ENCODE measurements at regions not wholly inside any gene's neighbourhood (a gene's known extent, or its start where the extent isn't known, plus 50 kb on each side); places are given as distances from the start of the nearest gene placed in this dataset.

DNA sequence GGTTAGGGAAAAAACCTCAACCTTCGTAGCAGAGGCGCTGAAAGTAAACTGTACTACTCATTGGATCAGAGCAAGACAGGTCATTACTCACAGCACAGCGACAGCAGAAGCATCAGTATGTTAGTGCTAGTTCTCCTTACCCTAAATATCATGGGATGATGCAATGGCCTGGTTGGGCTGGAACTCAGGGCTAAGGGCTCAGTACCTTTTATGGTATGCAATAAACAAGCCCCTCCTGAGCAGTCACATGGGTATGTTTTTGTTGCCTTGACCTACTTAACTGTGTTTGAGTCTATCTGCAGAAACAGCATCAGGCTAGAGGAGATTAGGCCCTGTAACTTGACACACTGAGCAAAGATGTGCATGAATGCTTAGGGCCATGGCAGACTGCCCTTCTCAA, 369.4 kb upstream of the IMPG1 start:
- 3% methylated on average over 2 of the region's 3 CpGs for WGBS (ENCODE audit: low lambda C conversion rate)
- ATAC-seq (no peak; the same call in 2 of the 3 replicates), FAIRE-seq (no peak), DNase-seq (ENCODE audit: low spot score) (no peak)
- H3K9me3 ChIP-seq (ENCODE audit: low read length) = no peaks in the 10 kb centered on the region
- no peaks in the 10 kb centered on the region for H4K20me1 ChIP-seq (ENCODE audit: insufficient read depth, low read length)
- intact Hi-C loops (cut with micrococcal nuclease; ENCODE audit: unreplicated experiment) = no loop called here
- no peaks in the 10 kb centered on the region for H3K4me1 ChIP-seq (ENCODE audit: insufficient read depth, low read length)
- POLR2A ChIA-PET = no interaction called here
- no peak overlapping the region for H3K27ac ChIP-seq (ENCODE audit: extremely low read length, insufficient read depth, low read length)
- H3K36me3 ChIP-seq (replicated peaks in 1 of 2; ENCODE audit: control insufficient read depth in 1 of 2, insufficient read depth in 2 of 2, low read length in 2 of 2) = no peaks in the 10 kb centered on the region
- CTCF ChIA-PET (ENCODE audit: low intra/inter-chr PET ratio, low total read pairs) = no interaction called here
- H3K4me3 ChIP-seq (replicated peaks in 1 of 3; ENCODE audit: insufficient read depth in 1 of 3, low read depth in 2 of 3, low read length in 3 of 3) = no peak overlapping the region
- H2AFZ ChIP-seq (ENCODE audit: low read length) = no peak overlapping the region
- no peaks in the 10 kb centered on the region for H3K27me3 ChIP-seq (ENCODE audit: control insufficient read depth in 1 of 2, insufficient read depth in 2 of 2, low read length in 2 of 2)
- no peak for TF ChIP-seq ZC3H4 (CRISPR knock-in tag; IDR thresholded peaks at IDR 0.05; ENCODE audit: borderline replicate concordance)
- TF ChIP-seq ZMYM2 (CRISPR knock-in tag; IDR thresholded peaks at IDR 0.05) = no peak
- TF ChIP-seq CBX1 (IDR thresholded peaks at IDR 0.05; ENCODE audit: low read depth) = no peak
- no peak for TF ChIP-seq NBN (conservative IDR thresholded peaks at IDR 0.05)
- TF ChIP-seq CEBPB (IDR thresholded peaks at IDR 0.05; ENCODE audit: borderline replicate concordance, low read depth, low read length) = 0 out of 2 replicates have a peak, but pooled peaks have one; percentile 5
- no peak for TF ChIP-seq ZNF83 (CRISPR knock-in tag; IDR thresholded peaks at IDR 0.05; ENCODE audit: borderline replicate concordance)
- in situ Hi-C loops (cut with HindIII; ENCODE audit: extremely low pct_ligation_motif_present, low pct_unique_long_range_greater_than_20kb) = no loop called here
- no TSS peak for BruUV-seq (replicated peaks)
- H3K4me2 ChIP-seq (ENCODE audit: low read depth, low read length) = no peak overlapping the region
- no peaks in the 10 kb centered on the region for H3K79me2 ChIP-seq (ENCODE audit: insufficient read depth, low read length)
- H3K9ac ChIP-seq (ENCODE audit: insufficient read depth, low read depth, low read length) = no peak overlapping the region

DNA sequence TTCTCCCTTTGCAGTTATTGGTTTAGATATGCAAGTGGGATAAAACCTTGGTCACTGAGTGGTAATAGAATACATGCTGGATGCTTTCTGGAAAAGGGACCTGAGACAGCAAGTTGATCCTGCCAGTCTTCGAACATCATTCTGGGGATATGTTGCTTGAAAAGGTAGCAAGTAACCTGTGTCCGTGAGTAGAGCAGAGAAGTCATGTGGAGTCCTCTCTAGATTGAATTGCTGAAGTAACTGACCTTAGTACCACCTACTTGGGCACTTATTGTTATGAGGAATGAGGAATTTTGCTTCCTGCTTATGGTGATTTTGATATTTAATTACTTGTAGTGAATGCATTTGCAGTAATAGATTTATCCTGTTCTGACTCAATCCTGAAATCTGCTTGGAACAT, 367.3 kb upstream of the IMPG1 start:
- no peaks in the 10 kb centered on the region for H3K4me1 ChIP-seq (ENCODE audit: insufficient read depth, low read length)
- no peaks in the 10 kb centered on the region for H3K36me3 ChIP-seq (replicated peaks in 1 of 2; ENCODE audit: control insufficient read depth in 1 of 2, insufficient read depth in 2 of 2, low read length in 2 of 2)
- CTCF ChIA-PET (ENCODE audit: low intra/inter-chr PET ratio, low total read pairs) = no interaction called here
- FAIRE-seq = no peak
- POLR2A ChIA-PET = no interaction called here
- H3K27me3 ChIP-seq (ENCODE audit: control insufficient read depth in 1 of 2, insufficient read depth in 2 of 2, low read length in 2 of 2) = no peaks in the 10 kb centered on the region
- H3K4me3 ChIP-seq (replicated peaks in 1 of 3; ENCODE audit: insufficient read depth in 1 of 3, low read depth in 2 of 3, low read length in 3 of 3) = no peak overlapping the region
- intact Hi-C loops (cut with micrococcal nuclease; ENCODE audit: unreplicated experiment) = no loop called here
- H3K79me2 ChIP-seq (ENCODE audit: insufficient read depth, low read length) = no peaks in the 10 kb centered on the region
- H2AFZ ChIP-seq (ENCODE audit: low read length) = no peak overlapping the region
- H4K20me1 ChIP-seq (ENCODE audit: insufficient read depth, low read length) = no peaks in the 10 kb centered on the region
- no peak overlapping the region for H3K27ac ChIP-seq (ENCODE audit: extremely low read length, insufficient read depth, low read length)
- 0% methylated on average over 2 of the region's 2 CpGs for WGBS (ENCODE audit: low lambda C conversion rate)
- in situ Hi-C loops (cut with HindIII; ENCODE audit: extremely low pct_ligation_motif_present, low pct_unique_long_range_greater_than_20kb) = no loop called here
- TF ChIP-seq HNRNPUL1 (IDR thresholded peaks at IDR 0.05; ENCODE audit: low read depth, low read length) (no peak), PAF1 (CRISPR knock-in tag; IDR thresholded peaks at IDR 0.05) (no peak), ZNF501 (CRISPR knock-in tag; IDR thresholded peaks at IDR 0.05) (no peak), ZNF557 (CRISPR knock-in tag; IDR thresholded peaks at IDR 0.05) (no peak), EED (CRISPR knock-in tag; IDR thresholded peaks at IDR 0.05) (no peak), ARID5B (CRISPR knock-in tag; IDR thresholded peaks at IDR 0.05) (no peak), E2F1 (CRISPR knock-in tag; IDR thresholded peaks at IDR 0.05) (no peak)
- no peak for ATAC-seq
- H3K9me3 ChIP-seq (ENCODE audit: low read length) = no peaks in the 10 kb centered on the region
- no peak for DNase-seq (ENCODE audit: low spot score)
- H3K4me2 ChIP-seq (ENCODE audit: low read depth, low read length) = no peak overlapping the region
- no peak overlapping the region for H3K9ac ChIP-seq (ENCODE audit: insufficient read depth, low read depth, low read length)
- BruUV-seq (replicated peaks) = no TSS peak

Measured in HepG2 (cell line).